WERI-Rb-1 (cell line): ENCODE measurements at regions not wholly inside any gene's neighbourhood (a gene's known extent, or its start where the extent isn't known, plus 50 kb on each side); places are given as distances from the start of the nearest gene placed in this dataset.
"Not testable (repeated sequence)": the region's sequence is repeated elsewhere in the genome, so short reads cannot be mapped to it uniquely, and the experiment has no call there.

Source experiments
- DNase-seq: peaks from one replicate; pipeline ENCODE4 v3.0.0-alpha.2; 2020
- H3K27ac ChIP-seq: fragments of 250-450 bp; sonication (Bioruptor Pico); 2 replicates; pipeline ENCODE4 v1.5.1; 2020; ENCODE audit warnings: mild to moderate bottlenecking, moderate library complexity
- H3K27me3 ChIP-seq: fragments of 250-450 bp; sonication (Bioruptor Pico); 2 replicates; pipeline ENCODE4 v1.5.1; 2021; ENCODE audit warnings: mild to moderate bottlenecking, low read depth, moderate library complexity; ENCODE audit not compliant: insufficient read depth, severe bottlenecking
- H3K36me3 ChIP-seq: fragments of 250-450 bp; sonication (Bioruptor Pico); 2 replicates; pipeline ENCODE4 v1.5.1; 2020; ENCODE audit warnings: mild to moderate bottlenecking, moderate library complexity
- H3K4me3 ChIP-seq: 2 replicates; pipeline ENCODE4 v1.5.1; 2011; ENCODE audit warnings: low read depth, mild to moderate bottlenecking, control low read depth, low read length
- H3K9me3 ChIP-seq: fragments of 250-450 bp; sonication (Bioruptor Pico); 2 replicates; pipeline ENCODE4 v1.5.1; 2021; ENCODE audit warnings: mild to moderate bottlenecking, moderate library complexity; ENCODE audit not compliant: severe bottlenecking
- TF ChIP-seq, protein P1 (sequence below): IDR thresholded peaks from 2 replicates; pipeline ENCODE4 v1.5.1; 2011; ENCODE audit warnings: low read depth, mild to moderate bottlenecking, control low read depth, inconsistent platforms, low read length

DNA sequence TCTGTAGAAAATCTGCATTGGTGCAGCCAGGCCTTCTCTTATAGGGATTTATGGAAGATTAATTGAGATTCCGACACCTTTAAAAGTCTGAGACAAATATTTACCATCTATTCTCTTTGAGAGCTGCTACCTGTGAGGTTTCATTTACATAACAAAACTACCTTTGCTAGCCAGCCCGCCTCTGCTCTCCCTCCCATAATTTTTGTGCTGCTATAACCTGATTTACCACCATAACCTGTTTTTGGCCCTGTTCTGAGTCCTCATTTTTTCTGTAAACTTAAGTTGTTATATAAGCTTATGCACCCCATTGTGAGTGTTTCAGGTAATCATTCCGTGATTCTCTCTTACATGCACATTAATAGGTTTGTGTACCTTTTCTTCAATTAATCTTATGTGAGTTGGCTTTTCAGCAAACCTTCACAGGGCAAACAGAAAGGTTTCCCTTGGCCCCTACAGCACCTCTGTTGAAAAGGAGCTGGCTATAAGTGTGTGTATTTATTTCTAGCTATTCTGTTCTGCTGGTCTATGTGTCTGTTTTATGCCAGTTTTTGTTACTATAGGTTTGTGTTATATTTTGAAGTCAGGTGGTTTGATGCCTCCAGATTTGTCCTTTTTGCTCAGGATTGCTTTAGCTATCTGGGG lies 114.9 kb upstream of the XIRP2 start:
- Histone ChIP-seq H3K4me3 (no peak overlapping the region), H3K9me3 (no peaks in the 10 kb centered on the region), H3K27ac (no peak overlapping the region), H3K36me3 (no peaks in the 10 kb centered on the region), H3K27me3 (no peaks in the 10 kb centered on the region)
- no peak for DNase-seq
- TF ChIP-seq, protein P1, sequence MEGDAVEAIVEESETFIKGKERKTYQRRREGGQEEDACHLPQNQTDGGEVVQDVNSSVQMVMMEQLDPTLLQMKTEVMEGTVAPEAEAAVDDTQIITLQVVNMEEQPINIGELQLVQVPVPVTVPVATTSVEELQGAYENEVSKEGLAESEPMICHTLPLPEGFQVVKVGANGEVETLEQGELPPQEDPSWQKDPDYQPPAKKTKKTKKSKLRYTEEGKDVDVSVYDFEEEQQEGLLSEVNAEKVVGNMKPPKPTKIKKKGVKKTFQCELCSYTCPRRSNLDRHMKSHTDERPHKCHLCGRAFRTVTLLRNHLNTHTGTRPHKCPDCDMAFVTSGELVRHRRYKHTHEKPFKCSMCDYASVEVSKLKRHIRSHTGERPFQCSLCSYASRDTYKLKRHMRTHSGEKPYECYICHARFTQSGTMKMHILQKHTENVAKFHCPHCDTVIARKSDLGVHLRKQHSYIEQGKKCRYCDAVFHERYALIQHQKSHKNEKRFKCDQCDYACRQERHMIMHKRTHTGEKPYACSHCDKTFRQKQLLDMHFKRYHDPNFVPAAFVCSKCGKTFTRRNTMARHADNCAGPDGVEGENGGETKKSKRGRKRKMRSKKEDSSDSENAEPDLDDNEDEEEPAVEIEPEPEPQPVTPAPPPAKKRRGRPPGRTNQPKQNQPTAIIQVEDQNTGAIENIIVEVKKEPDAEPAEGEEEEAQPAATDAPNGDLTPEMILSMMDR = no peak

DNA sequence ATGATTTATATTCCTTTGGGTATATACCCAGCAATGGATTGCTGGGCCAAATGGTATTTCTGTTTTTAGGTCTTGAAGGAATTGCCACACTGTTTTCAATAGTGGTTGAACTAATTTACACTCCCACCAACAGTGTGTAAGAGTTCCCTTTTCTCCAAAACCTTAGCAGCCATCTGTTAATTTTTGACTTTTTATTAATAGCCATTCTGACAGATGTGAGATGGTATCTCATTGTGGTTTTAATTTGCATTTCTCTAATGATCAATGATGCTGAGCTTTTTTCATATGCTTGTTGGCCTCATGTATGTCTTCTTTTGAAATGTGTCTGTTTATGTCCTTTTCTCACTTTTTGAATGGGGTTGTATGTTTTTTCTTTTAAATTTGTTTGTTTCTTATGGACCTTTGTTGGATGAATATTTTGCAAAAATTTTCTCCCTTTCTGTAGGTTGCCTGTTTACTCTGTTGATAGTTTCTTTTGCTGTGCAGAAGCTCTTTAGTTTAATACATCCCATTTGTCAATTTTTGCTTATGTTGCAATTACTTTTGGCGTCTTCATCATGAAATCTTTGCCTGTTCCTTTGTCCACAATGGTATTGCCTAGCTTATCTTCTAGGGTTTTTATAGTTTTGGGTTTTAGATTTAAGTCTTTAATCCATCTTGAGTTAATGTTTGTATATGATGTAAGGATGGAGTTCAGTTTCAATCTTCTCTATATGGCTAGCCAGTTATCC lies 119.7 kb upstream of the XIRP2 start:
- no peaks in the 10 kb centered on the region for H3K36me3 ChIP-seq
- no peak overlapping the region for H3K4me3 ChIP-seq
- DNase-seq = no peak
- no peaks in the 10 kb centered on the region for H3K27me3 ChIP-seq
- TF ChIP-seq, protein P1 = no peak
- no peak overlapping the region for H3K27ac ChIP-seq
- no peaks in the 10 kb centered on the region for H3K9me3 ChIP-seq

DNA sequence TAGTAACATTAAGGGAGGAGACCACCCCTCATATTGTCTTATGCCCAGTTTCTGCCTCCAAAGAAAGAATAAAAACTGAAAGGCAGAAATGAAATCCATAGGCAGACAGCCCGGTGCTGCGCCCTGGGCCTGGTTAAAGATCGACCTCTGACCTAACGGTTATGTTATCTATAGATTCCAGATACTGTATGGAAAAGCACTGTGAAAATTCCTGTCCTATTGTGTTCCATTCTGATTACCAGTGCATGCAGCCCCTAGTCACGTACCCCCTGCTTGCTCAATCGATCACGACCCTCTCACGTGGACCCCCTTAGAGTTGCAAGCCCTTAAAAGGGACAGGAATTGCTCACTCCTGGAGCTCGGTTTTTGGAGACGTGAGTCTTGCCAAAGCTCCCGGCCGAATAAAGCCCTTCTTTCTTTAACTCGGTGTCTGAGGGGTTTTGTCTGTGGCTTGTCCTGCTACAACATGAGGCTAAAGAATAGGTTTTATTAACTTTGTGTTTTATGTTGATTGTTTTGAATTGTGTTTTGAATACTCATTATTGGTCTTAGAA lies 121.4 kb upstream of the XIRP2 start:
- not testable (repeated sequence) for H3K4me3 ChIP-seq, H3K27me3 ChIP-seq, DNase-seq, H3K9me3 ChIP-seq, H3K36me3 ChIP-seq, H3K27ac ChIP-seq

DNA sequence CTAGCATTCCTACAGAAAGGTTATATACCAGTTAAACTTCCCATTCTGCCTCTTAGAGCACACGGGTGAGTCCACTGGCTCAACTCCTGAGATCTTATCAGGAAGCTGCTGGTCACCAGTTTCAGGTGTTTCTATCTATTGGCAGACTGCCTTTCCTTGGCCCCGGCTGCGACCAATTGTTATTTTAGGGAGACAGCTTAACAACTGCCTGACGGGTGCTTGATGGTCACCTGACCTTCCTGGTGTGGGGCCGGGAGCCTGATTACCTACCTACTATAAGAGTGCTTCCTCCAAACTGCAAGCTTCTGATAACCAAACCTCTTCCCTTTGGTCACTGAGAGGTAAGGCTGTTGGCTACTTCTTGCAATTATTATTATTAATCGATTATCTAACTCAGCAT lies 122.1 kb upstream of the XIRP2 start:
- DNase-seq = no peak
- Histone ChIP-seq H3K27ac (no peak overlapping the region), H3K27me3 (no peaks in the 10 kb centered on the region), H3K36me3 (no peaks in the 10 kb centered on the region), H3K4me3 (no peak overlapping the region), H3K9me3 (no peaks in the 10 kb centered on the region)
- TF ChIP-seq, protein P1 = no peak

- H3K9me3 ChIP-seq = no peaks in the 10 kb centered on the region
- TF ChIP-seq, protein P1 = no peak
- no peak overlapping the region for H3K27ac ChIP-seq
Measured at GRCh38 chr2:166765141-166765540, 123.1 kb upstream of the XIRP2 start.

GRCh38 chr2:166764702-166765101 lies 123.6 kb upstream of the XIRP2 start:
- TF ChIP-seq, protein P1 = no peak
- no peaks in the 10 kb centered on the region for H3K36me3 ChIP-seq
- H3K27ac ChIP-seq = no peak overlapping the region
- no peaks in the 10 kb centered on the region for H3K27me3 ChIP-seq
- no peaks in the 10 kb centered on the region for H3K9me3 ChIP-seq
- no peak overlapping the region for H3K4me3 ChIP-seq
- DNase-seq = no peak

More at GRCh38 chr2:166765141-166765540, 123.1 kb upstream of the XIRP2 start:
- H3K27me3 ChIP-seq = no peaks in the 10 kb centered on the region
- no peak for DNase-seq
- H3K4me3 ChIP-seq = no peak overlapping the region
- H3K36me3 ChIP-seq = no peaks in the 10 kb centered on the region
